Epithelial cell of esophagus (primary cell): ENCODE measurements at regions not wholly inside any gene's neighbourhood (a gene's known extent, or its start where the extent isn't known, plus 50 kb on each side); places are given as distances from the start of the nearest gene placed in this dataset.

Source experiments
- DNase-seq: peaks from one replicate; pipeline ENCODE4 v3.0.0; 2010; ENCODE audit warnings: low read depth
- H3K4me3 ChIP-seq: 2 replicates; pipeline ENCODE4 v1.5.1; 2011; ENCODE audit warnings: mild to moderate bottlenecking, low read length, control low read depth
- CTCF ChIP-seq: IDR thresholded peaks from 2 replicates; pipeline ENCODE4 v1.5.1; 2011; ENCODE audit warnings: low read depth, mild to moderate bottlenecking, low read length, control low read depth, inconsistent platforms; ENCODE audit not compliant: insufficient read depth; ENCODE audit errors: missing control alignments

- no peak overlapping the region for H3K4me3 ChIP-seq
- TF ChIP-seq CTCF = no peak
- no peak for DNase-seq
These were observed 283.0 kb downstream of the CXXC4 start for GRCh38 chr4:104211657-104212056.

- no peak for DNase-seq
- no peak for TF ChIP-seq CTCF
- no peak overlapping the region for H3K4me3 ChIP-seq
These were observed 284.3 kb downstream of the CXXC4 start for GRCh38 chr4:104210420-104210819.

GRCh38 chr4:104206784-104207183, 287.9 kb downstream of the CXXC4 start:
- no peak for TF ChIP-seq CTCF
- no peak for DNase-seq
- H3K4me3 ChIP-seq = no peak overlapping the region

- H3K4me3 ChIP-seq = no peak overlapping the region
- no peak for TF ChIP-seq CTCF
- peak; percentile 71 for DNase-seq
These were observed 289.6 kb downstream of the CXXC4 start for GRCh38 chr4:104205116-104205515.

- no peak for DNase-seq
- H3K4me3 ChIP-seq = no peak overlapping the region
- no peak for TF ChIP-seq CTCF
These were observed 306.4 kb downstream of the CXXC4 start for GRCh38 chr4:104188301-104188700.

- no peak for TF ChIP-seq CTCF
- no peak for DNase-seq
- H3K4me3 ChIP-seq = no peak overlapping the region
These were observed 325.3 kb downstream of the CXXC4 start for GRCh38 chr4:104169437-104169836.

- H3K4me3 ChIP-seq = no peak overlapping the region
- TF ChIP-seq CTCF = no peak
- no peak for DNase-seq
These were observed 327.9 kb downstream of the CXXC4 start for GRCh38 chr4:104166749-104167148.
